Osteoblast (primary cell): ENCODE measurements at regions not wholly inside any gene's neighbourhood (a gene's known extent, or its start where the extent isn't known, plus 50 kb on each side); places are given as distances from the start of the nearest gene placed in this dataset.
A peak's percentile ranks its signal among the peaks of the same experiment; 100 is the strongest.

Source experiments
- DNase-seq: peaks from one replicate; pipeline ENCODE4 v3.0.0; 2011; ENCODE audit warnings: low spot score, mixed read lengths; ENCODE audit not compliant: insufficient read length; ENCODE audit errors: missing footprints
- H2AFZ ChIP-seq: 2 replicates; pipeline ENCODE4 v1.6.0; 2011; ENCODE audit warnings: mild to moderate bottlenecking, low read length
- H3K27ac ChIP-seq: 2 replicates; pipeline ENCODE4 v1.5.1; 2011; ENCODE audit warnings: mild to moderate bottlenecking, low read depth, low read length, moderate library complexity
- H3K27me3 ChIP-seq: 2 replicates; pipeline ENCODE4 v1.6.0; 2012; ENCODE audit warnings: mild to moderate bottlenecking, control low read depth, inconsistent platforms, low read length, moderate library complexity; ENCODE audit not compliant: insufficient read depth
- H3K36me3 ChIP-seq: 2 replicates; pipeline ENCODE4 v1.5.1; 2011; ENCODE audit warnings: mild to moderate bottlenecking, low read length, control low read depth, moderate library complexity; ENCODE audit not compliant: insufficient read depth
- H3K4me1 ChIP-seq: 2 replicates; pipeline ENCODE4 v1.5.1; 2011; ENCODE audit warnings: mild to moderate bottlenecking, low read length, control low read depth, moderate library complexity; ENCODE audit not compliant: insufficient read depth
- H3K4me2 ChIP-seq: 2 replicates; pipeline ENCODE4 v1.6.0; 2011; ENCODE audit warnings: mild to moderate bottlenecking, low read length; ENCODE audit not compliant: insufficient read depth
- H3K4me3 ChIP-seq: fragments of 200-600 bp; sonication (generic); 3 replicates; pipeline ENCODE4 v1.5.1; 2012; ENCODE audit warnings: mild to moderate bottlenecking, low read length, inconsistent platforms; ENCODE audit not compliant: insufficient read depth
- H3K79me2 ChIP-seq: 2 replicates; pipeline ENCODE4 v1.6.0; 2012; ENCODE audit warnings: mild to moderate bottlenecking, low read length, control low read depth, inconsistent platforms; ENCODE audit not compliant: insufficient read depth
- H3K9me3 ChIP-seq: 2 replicates; pipeline ENCODE4 v1.5.1; 2011; ENCODE audit warnings: low read depth, low read length, control low read depth
- H4K20me1 ChIP-seq: 2 replicates; pipeline ENCODE4 v1.6.0; 2012; ENCODE audit warnings: mild to moderate bottlenecking, low read length, control low read depth; ENCODE audit not compliant: insufficient read depth
- TF ChIP-seq, protein P1 (sequence below): IDR thresholded peaks from 2 replicates; pipeline ENCODE4 v1.5.1; 2011; ENCODE audit warnings: mild to moderate bottlenecking, low read depth, low read length, moderate library complexity; ENCODE audit errors: extremely low read depth

DNA sequence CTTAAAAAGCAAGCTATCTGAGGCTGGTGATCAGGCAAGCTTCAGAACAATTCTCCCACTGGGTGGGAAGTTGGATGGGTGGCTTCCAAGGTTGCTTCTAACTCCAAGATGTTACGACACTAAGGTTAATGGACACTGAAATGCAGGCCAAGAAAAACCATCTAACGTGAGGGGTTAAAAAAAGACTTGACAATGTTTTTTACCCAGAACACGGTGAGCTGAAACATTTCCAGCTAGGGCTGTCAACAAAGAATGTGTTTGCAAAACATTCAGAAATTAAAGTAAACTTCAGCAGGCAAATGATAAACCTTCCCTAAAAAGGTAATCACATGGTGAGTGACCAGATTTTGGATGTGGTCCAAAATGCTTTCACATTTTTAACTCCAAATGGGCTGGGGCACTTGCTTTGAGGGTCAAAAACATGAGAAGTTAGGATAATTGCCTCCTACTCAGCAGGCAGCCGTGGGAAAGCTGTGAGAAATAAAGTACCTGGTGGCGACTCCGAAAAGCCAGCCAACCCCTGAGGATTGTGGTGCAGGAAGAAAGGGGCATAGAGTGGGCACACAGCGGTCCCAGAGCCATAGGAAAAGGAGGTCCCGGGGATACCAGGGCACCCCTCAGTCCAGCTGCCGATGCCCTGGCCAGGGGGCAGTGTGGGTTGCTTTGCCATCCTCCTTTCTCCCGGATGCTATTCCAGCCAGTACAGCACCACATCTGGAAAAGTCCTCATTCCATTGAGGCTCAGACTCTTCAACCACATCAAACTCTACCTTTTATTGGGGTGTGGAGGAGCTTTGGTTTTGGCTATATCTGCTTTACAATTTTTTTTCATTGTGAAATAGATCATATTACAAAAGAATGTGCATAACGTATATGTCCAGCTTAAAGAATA is 90.0 kb upstream of the ATL2 start:
- Histone ChIP-seq H3K36me3 (no peaks in the 10 kb centered on the region), H3K27ac (no peak overlapping the region), H3K4me3 (no peak overlapping the region), H3K4me2 (no peak overlapping the region), H3K79me2 (no peaks in the 10 kb centered on the region), H3K9me3 (no peaks in the 10 kb centered on the region), H2AFZ (no peak overlapping the region), H4K20me1 (no peaks in the 10 kb centered on the region), H3K27me3 (peaks cover 35% of the 10 kb centered on the region), H3K4me1 (no peaks in the 10 kb centered on the region)
- TF ChIP-seq, protein P1, sequence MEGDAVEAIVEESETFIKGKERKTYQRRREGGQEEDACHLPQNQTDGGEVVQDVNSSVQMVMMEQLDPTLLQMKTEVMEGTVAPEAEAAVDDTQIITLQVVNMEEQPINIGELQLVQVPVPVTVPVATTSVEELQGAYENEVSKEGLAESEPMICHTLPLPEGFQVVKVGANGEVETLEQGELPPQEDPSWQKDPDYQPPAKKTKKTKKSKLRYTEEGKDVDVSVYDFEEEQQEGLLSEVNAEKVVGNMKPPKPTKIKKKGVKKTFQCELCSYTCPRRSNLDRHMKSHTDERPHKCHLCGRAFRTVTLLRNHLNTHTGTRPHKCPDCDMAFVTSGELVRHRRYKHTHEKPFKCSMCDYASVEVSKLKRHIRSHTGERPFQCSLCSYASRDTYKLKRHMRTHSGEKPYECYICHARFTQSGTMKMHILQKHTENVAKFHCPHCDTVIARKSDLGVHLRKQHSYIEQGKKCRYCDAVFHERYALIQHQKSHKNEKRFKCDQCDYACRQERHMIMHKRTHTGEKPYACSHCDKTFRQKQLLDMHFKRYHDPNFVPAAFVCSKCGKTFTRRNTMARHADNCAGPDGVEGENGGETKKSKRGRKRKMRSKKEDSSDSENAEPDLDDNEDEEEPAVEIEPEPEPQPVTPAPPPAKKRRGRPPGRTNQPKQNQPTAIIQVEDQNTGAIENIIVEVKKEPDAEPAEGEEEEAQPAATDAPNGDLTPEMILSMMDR, result no peak
- no peak for DNase-seq

DNA sequence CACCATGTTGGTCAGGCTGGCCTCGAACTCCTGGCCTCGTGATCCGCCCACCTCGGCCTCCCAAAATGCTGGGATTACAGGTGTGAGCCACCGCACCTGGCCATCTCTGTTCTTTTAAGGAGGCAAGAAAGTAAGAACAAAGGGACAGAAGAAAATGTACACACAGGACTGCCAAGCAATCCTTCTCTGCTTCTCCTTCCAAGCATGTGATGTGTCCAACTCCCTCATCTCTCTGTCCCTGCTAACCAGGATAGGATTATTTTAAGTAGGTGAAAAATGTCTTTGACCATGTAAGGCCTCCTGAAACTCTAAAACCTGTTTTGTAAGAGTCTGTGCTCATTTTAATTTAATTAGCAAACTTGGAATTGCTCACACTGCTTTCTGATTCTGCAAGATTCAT is 89.3 kb upstream of the ATL2 start:
- Histone ChIP-seq H3K4me1 (no peaks in the 10 kb centered on the region), H3K9me3 (no peaks in the 10 kb centered on the region), H3K4me3 (no peak overlapping the region), H3K79me2 (no peaks in the 10 kb centered on the region), H2AFZ (no peak overlapping the region), H3K4me2 (no peak overlapping the region), H4K20me1 (no peaks in the 10 kb centered on the region), H3K36me3 (no peaks in the 10 kb centered on the region), H3K27ac (no peak overlapping the region), H3K27me3 (peaks cover 29% of the 10 kb centered on the region)
- DNase-seq, result no peak
- TF ChIP-seq, protein P1, result no peak

DNA sequence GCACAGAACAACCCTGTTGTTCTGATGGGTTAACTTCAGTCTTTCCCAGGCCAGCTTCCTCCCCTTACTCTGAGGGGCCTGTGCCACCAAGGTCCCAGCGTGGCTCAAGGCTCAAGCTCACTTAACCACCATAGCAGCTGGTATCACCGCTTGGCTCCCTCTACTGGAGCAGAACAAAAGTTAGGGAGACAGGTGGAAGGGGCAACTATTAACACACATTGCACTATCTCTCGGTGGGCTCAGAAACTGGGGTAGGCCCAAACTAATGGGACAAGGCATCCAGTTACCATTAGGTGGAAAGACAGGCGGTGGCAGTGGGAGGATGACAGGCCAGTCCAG is 88.7 kb upstream of the ATL2 start:
- TF ChIP-seq, protein P1, result peak; percentile 55
- peak; percentile 83 for DNase-seq

DNA sequence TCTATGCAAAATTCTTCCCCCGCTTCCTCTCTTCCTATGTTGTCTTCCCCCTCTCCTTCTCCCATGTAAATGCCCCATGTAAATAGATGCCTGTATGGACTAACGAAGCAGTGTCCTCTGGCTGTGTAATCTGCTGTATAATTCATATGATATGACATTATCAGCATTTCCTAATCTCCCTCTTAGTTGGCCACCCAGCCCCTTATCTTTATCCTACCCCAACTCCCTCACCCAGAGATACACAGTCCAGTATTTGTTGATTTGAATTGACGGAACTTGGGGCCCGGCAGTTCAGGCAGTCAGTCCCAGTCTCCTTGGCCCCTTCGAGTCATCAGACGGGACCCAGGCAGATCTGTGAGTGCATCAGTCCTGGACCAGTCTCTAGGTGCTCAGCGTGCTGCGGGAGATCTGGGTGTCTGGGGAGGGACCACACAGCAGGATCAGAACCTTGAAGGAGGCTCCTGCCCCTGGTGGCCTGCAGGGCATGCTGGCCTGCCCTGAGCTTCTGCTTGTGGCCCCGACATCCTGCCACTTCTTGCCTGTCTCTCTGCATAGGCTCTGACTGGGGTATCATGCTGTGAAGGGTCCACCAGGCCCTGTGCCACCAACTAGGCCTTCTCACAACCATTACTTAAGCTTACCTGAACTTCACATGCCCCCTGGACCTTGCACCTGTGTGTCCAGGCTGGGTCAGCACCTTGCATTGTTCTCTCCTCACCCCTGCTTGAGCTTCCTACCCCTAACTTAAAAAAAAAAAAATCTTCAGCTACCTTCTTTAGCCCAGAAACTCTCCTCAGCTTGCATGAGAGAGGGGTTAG is 88.1 kb upstream of the ATL2 start:
- no peak overlapping the region for H3K27ac ChIP-seq
- H3K27me3 ChIP-seq, result peaks cover 22% of the 10 kb centered on the region
- H3K9me3 ChIP-seq, result no peaks in the 10 kb centered on the region
- no peaks in the 10 kb centered on the region for H3K4me1 ChIP-seq
- H3K4me2 ChIP-seq, result no peak overlapping the region
- H2AFZ ChIP-seq, result no peak overlapping the region
- no peaks in the 10 kb centered on the region for H4K20me1 ChIP-seq
- no peaks in the 10 kb centered on the region for H3K36me3 ChIP-seq
- DNase-seq, result no peak
- H3K4me3 ChIP-seq, result no peak overlapping the region
- TF ChIP-seq, protein P1, result no peak
- H3K79me2 ChIP-seq, result no peaks in the 10 kb centered on the region

More for the DNA sequence above, 88.7 kb upstream of the ATL2 start:
- H3K27ac ChIP-seq, result no peak overlapping the region
- no peaks in the 10 kb centered on the region for H3K36me3 ChIP-seq
- H3K4me3 ChIP-seq, result no peak overlapping the region
- H4K20me1 ChIP-seq, result no peaks in the 10 kb centered on the region
- H3K79me2 ChIP-seq, result no peaks in the 10 kb centered on the region
- H3K9me3 ChIP-seq, result no peaks in the 10 kb centered on the region
- no peak overlapping the region for H3K4me2 ChIP-seq
- H3K4me1 ChIP-seq, result no peaks in the 10 kb centered on the region
- H2AFZ ChIP-seq, result no peak overlapping the region
- H3K27me3 ChIP-seq, result peaks cover 23% of the 10 kb centered on the region
